Fibroblast of pulmonary artery (primary cell): ENCODE measurements at regions not wholly inside any gene's neighbourhood (a gene's known extent, or its start where the extent isn't known, plus 50 kb on each side); places are given as distances from the start of the nearest gene placed in this dataset.

Experiments used
- DNase-seq: peaks from one replicate; pipeline ENCODE4 v3.0.0-alpha.2; 2010; ENCODE audit warnings: low read depth
- H3K4me3 ChIP-seq: replicated peaks from 2 replicates; pipeline ENCODE4 v1.5.1; 2011; ENCODE audit warnings: low read depth, mild to moderate bottlenecking, control low read depth, low read length, moderate library complexity
- TF ChIP-seq, protein P1 (sequence below): IDR thresholded peaks from 2 replicates; pipeline ENCODE4 v1.5.1; 2011; ENCODE audit warnings: mild to moderate bottlenecking, control low read depth, low read length, inconsistent platforms; ENCODE audit errors: missing control alignments

DNA sequence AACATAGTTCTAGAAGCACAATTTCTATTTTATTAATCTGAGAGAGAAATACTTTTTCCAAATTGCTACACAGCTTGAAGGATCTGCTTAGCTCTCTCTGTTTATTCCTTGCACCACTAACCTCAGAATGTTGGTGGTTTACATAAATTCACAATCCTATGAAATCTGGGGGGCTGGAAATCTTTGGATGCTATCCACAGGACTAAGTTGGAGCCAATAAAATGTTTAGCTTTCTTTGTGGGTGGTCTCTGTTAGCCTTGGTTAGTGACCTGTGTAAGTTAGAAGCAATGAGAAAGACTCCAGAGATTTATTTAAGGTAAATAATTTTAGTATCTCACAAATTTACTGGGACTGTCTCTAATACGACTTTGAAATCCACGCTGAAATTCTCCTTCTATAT lies 418.1 kb downstream of the ADGRL2 start:
- DNase-seq, result no peak
- no peak overlapping the region for H3K4me3 ChIP-seq
- TF ChIP-seq, protein P1, sequence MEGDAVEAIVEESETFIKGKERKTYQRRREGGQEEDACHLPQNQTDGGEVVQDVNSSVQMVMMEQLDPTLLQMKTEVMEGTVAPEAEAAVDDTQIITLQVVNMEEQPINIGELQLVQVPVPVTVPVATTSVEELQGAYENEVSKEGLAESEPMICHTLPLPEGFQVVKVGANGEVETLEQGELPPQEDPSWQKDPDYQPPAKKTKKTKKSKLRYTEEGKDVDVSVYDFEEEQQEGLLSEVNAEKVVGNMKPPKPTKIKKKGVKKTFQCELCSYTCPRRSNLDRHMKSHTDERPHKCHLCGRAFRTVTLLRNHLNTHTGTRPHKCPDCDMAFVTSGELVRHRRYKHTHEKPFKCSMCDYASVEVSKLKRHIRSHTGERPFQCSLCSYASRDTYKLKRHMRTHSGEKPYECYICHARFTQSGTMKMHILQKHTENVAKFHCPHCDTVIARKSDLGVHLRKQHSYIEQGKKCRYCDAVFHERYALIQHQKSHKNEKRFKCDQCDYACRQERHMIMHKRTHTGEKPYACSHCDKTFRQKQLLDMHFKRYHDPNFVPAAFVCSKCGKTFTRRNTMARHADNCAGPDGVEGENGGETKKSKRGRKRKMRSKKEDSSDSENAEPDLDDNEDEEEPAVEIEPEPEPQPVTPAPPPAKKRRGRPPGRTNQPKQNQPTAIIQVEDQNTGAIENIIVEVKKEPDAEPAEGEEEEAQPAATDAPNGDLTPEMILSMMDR, result no peak

DNA sequence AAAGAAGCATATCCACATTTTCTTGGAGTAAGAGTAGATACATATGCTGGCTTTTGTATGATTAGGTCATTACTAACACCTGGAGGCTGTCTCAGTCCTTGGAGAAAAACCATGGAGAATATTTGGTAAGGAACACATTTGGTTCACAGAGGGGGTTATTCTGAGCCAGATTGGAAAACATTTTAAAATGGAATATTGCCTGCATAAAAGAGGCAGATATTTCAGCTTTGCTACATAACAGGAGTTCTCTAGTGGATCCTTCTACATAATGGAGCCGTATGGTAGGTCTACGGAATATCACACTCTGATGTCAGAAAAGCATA lies 415.1 kb downstream of the ADGRL2 start:
- no peak for DNase-seq
- TF ChIP-seq, protein P1, result no peak
- no peak overlapping the region for H3K4me3 ChIP-seq

DNA sequence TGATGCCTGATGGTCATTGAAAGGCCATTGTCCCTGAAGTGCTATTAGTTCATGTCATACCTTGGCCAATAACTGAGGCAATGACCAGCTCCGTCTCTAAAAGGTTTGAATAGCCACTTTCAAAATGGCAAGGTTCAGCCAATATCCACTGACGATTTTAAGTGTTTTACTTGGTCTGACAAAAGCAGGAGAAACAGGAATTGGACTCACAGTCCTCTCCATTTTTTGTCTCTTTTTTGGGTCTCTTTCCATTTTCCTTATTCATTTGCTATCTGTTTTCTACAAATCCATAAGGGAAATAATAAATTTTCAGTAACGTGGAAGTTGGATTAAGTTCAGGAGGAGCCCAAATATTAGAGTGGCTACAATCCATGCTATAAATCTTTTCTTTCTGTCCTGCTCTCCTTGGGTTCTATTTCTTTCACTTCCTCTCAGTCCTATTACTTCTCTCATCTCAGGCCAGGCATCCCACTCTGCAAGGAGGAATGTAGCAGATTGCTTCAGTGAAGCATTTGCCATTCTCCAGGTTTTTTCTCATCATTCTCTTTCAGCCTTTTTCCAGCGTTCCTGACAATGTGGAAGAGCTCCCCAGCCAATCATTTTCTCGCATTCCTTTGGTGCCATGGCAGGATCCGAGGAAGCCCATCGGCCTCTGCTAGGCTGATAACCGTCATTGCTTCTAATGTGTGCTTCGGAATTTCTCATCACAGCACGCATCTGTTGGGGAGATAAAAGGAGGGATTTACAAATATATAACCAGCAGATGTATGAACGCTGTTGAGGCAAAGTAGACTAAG lies 414.5 kb downstream of the ADGRL2 start:
- no peak overlapping the region for H3K4me3 ChIP-seq
- TF ChIP-seq, protein P1, result no peak

DNA sequence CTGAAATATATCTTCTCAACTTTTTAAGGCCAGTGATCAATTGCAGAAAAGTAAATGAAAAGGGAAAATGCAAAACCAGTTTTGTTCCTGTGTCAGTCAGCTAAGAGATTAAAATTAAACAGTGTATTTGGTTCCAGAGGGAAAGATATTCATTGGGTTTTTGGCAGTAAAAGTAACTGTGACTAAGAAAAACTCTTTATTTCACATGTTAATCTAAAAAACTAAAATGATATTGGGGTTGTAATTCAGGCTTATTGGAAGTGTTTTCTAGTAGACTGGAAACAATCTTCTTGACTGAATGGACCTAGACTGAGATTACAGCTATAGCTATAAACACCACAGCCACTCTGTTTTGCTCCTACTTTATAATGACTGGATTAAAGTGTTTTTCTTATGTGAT lies 413.9 kb downstream of the ADGRL2 start:
- no peak overlapping the region for H3K4me3 ChIP-seq
- TF ChIP-seq, protein P1, result no peak
- no peak for DNase-seq

More for the DNA sequence above, 414.5 kb downstream of the ADGRL2 start:
- DNase-seq, result no peak

DNA sequence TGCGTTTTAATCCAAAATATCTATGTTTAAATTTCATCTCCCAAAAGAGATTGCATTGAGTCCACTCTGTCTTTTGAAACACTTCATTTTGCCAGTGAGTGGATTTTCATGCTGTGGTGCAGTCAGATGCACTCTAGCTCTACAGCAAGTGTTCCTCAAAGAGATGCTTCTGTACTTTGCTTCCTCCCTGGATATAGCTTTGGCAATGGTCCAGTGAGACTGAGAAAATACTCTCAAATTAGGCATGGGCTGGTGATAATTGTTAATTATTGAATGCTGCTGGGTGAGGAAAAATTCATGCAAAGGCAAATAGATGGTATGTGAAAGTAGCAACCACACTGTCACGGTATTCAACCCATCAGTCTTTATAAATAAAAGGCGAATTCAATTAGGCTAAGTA lies 396.9 kb downstream of the ADGRL2 start:
- TF ChIP-seq, protein P1, result no peak
- no peak overlapping the region for H3K4me3 ChIP-seq
- DNase-seq, result no peak

DNA sequence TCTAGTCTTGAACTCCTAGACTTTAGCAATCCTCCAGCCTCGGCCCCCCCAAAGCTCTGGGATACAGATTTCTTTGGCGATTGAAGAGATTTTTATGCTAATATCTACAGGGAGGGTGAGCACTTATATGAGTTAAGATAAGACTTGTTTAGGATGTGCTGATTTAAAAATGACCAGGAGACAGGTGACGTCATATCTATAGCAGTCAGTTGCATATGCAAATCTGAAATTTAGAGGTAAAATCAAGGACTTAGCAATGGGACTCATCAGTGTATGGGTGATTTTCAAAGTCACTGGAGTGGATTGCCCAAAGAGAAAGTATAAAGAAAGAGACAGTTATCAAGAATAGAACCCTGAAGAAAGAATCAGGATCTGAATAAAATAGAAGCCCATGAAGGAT lies 394.5 kb downstream of the ADGRL2 start:
- TF ChIP-seq, protein P1, result no peak
- no peak for DNase-seq

DNA sequence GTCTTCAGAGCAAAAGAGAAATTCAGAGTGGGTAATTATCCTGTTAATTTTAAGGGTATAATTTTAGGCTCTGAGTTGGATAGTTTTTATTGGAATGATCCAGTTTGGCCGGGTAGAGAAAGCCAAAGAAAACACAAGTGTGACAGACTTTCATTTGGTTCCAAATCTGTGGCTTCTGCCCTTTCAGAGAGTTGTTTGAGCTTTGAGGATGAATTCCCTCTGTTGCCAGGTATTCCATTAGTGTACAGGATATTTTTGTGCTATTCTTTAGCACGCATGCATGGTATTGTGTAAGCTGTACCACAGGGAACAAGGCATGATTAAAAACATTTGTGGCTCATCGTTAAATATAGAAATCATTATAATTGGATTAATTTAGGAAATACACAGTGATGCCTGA lies 384.4 kb downstream of the ADGRL2 start:
- TF ChIP-seq, protein P1, result no peak
- DNase-seq, result no peak
- H3K4me3 ChIP-seq, result no peak overlapping the region

More for the DNA sequence above, 394.5 kb downstream of the ADGRL2 start:
- no peak overlapping the region for H3K4me3 ChIP-seq
